H9 (cell line): ENCODE measurements at regions not wholly inside any gene's neighbourhood (a gene's known extent, or its start where the extent isn't known, plus 50 kb on each side); places are given as distances from the start of the nearest gene placed in this dataset.

Experiments used
- DNase-seq: peaks from one replicate; pipeline ENCODE4 v3.0.0-alpha.2; 2017
- H2AFZ ChIP-seq: one replicate; pipeline ENCODE4 v1.6.1; 2013; ENCODE audit warnings: mild to moderate bottlenecking, low read length, control low read depth, moderate library complexity
- H2AK5ac ChIP-seq: 2 replicates; pipeline ENCODE4 v1.6.1; 2013; ENCODE audit warnings: low read length, control low read depth, mixed read lengths; ENCODE audit not compliant: insufficient read length
- H2BK120ac ChIP-seq: one replicate; pipeline ENCODE4 v1.6.1; 2013; ENCODE audit warnings: low read depth, mild to moderate bottlenecking, low read length, control low read depth, inconsistent platforms; ENCODE audit not compliant: poor library complexity, severe bottlenecking
- H2BK12ac ChIP-seq: 2 replicates; pipeline ENCODE4 v1.6.1; 2013; ENCODE audit warnings: low read length, control low read depth, mixed read lengths, low read depth; ENCODE audit not compliant: insufficient read length
- H2BK15ac ChIP-seq: 2 replicates; pipeline ENCODE4 v1.6.1; 2013; ENCODE audit warnings: low read depth, low read length, control low read depth
- H2BK20ac ChIP-seq: one replicate; pipeline ENCODE4 v1.6.1; 2013; ENCODE audit warnings: low read depth, mild to moderate bottlenecking, low read length, control low read depth, inconsistent platforms; ENCODE audit not compliant: poor library complexity, severe bottlenecking
- H2BK5ac ChIP-seq: 2 replicates; pipeline ENCODE4 v1.6.1; 2013; ENCODE audit warnings: low read length, control low read depth, mixed read lengths; ENCODE audit not compliant: insufficient read length
- H3K14ac ChIP-seq: 2 replicates; pipeline ENCODE4 v1.6.1; 2013; ENCODE audit warnings: low read length, control low read depth; ENCODE audit not compliant: insufficient read depth
- H3K18ac ChIP-seq: 2 replicates; pipeline ENCODE4 v1.6.1; 2013; ENCODE audit warnings: low read depth, mild to moderate bottlenecking, mixed read lengths, low read length, control low read depth; ENCODE audit not compliant: insufficient read length
- H3K23ac ChIP-seq: 2 replicates; pipeline ENCODE4 v1.6.1; 2013; ENCODE audit warnings: low read length, control low read depth, mixed read lengths, low read depth; ENCODE audit not compliant: insufficient read length
- H3K23me2 ChIP-seq: 2 replicates; pipeline ENCODE4 v1.6.1; 2013; ENCODE audit warnings: low read depth, mild to moderate bottlenecking, mixed read lengths, low read length, control low read depth; ENCODE audit not compliant: insufficient read length, poor library complexity, severe bottlenecking
- H3K27ac ChIP-seq: 2 replicates; pipeline ENCODE4 v1.5.1; 2013; ENCODE audit warnings: low read length, control low read depth, mixed read lengths, low read depth; ENCODE audit not compliant: insufficient read length
- H3K27me3 ChIP-seq: 2 replicates; pipeline ENCODE4 v1.6.1; 2013; ENCODE audit warnings: low read length, control low read depth, inconsistent platforms; ENCODE audit not compliant: insufficient read depth
- H3K4ac ChIP-seq: 2 replicates; pipeline ENCODE4 v1.6.1; 2013; ENCODE audit warnings: low read depth, mild to moderate bottlenecking, control low read depth, inconsistent platforms, low read length, moderate library complexity
- H3K4me1 ChIP-seq: 2 replicates; pipeline ENCODE4 v1.6.1; 2013; ENCODE audit warnings: low read length, control low read depth, inconsistent platforms; ENCODE audit not compliant: insufficient read depth
- H3K4me2 ChIP-seq: 2 replicates; pipeline ENCODE4 v1.6.1; 2013; ENCODE audit warnings: low read length, control low read depth, mixed read lengths; ENCODE audit not compliant: insufficient read length, insufficient read depth
- H3K56ac ChIP-seq: 2 replicates; pipeline ENCODE4 v1.6.1; 2013; ENCODE audit warnings: low read depth, mild to moderate bottlenecking, mixed read lengths, low read length, control low read depth; ENCODE audit not compliant: insufficient read length
- H3K79me1 ChIP-seq: 2 replicates; pipeline ENCODE4 v1.6.1; 2013; ENCODE audit warnings: low read depth, mild to moderate bottlenecking, moderate library complexity, low read length, control low read depth, inconsistent platforms; ENCODE audit not compliant: insufficient read depth, poor library complexity, severe bottlenecking
- H3K79me2 ChIP-seq: 2 replicates; pipeline ENCODE4 v1.6.1; 2013; ENCODE audit warnings: low read length, control low read depth, inconsistent platforms; ENCODE audit not compliant: insufficient read depth
- H3K9ac ChIP-seq: 2 replicates; pipeline ENCODE4 v1.6.1; 2013; ENCODE audit warnings: low read length, control low read depth, mixed read lengths; ENCODE audit not compliant: insufficient read length; ENCODE audit errors: extremely low read depth
- H3K9me3 ChIP-seq: one replicate; pipeline ENCODE4 v1.6.1; 2013; ENCODE audit warnings: low read depth, low read length, inconsistent platforms; ENCODE audit not compliant: control insufficient read depth
- H3T11ph ChIP-seq: one replicate; pipeline ENCODE4 v1.6.1; 2013; ENCODE audit warnings: mild to moderate bottlenecking, low read length, control low read depth, inconsistent platforms
- H4K20me1 ChIP-seq: one replicate; pipeline ENCODE4 v1.6.1; 2013; ENCODE audit not compliant: control insufficient read depth, insufficient read length, insufficient read depth
- H4K5ac ChIP-seq: 2 replicates; pipeline ENCODE4 v1.6.1; 2013; ENCODE audit warnings: low read depth, mild to moderate bottlenecking, mixed read lengths, low read length, control low read depth; ENCODE audit not compliant: insufficient read length
- H4K8ac ChIP-seq: replicated peaks from 2 replicates; pipeline ENCODE4 v1.6.1; 2013; ENCODE audit warnings: low read length, control low read depth, mixed read lengths, low read depth; ENCODE audit not compliant: insufficient read length
- H4K91ac ChIP-seq: 2 replicates; pipeline ENCODE4 v1.6.1; 2013; ENCODE audit warnings: low read depth, mild to moderate bottlenecking, moderate library complexity, mixed read lengths, low read length, control low read depth; ENCODE audit not compliant: insufficient read length
- H3K27ac Mint-ChIP-seq, 3 experiments: 2 replicates in 2 of 3; 3 replicates in 1 of 3; pipeline ENCODE4 v1.8.0; 2020 to 2021; ENCODE audit warnings: mixed read lengths in 3 of 3, mild to moderate bottlenecking in 1 of 3, moderate library complexity in 1 of 3
- H3K27me3 Mint-ChIP-seq: 2 replicates; pipeline ENCODE4 v1.8.0; 2021; ENCODE audit warnings: low read depth, mild to moderate bottlenecking, moderate library complexity, mixed read lengths
- H3K36me3 Mint-ChIP-seq, 3 experiments: 2 replicates in 2 of 3; 3 replicates in 1 of 3; pipeline ENCODE4 v1.8.0; 2020 to 2021; ENCODE audit warnings: low read depth in 3 of 3, mixed read lengths in 3 of 3; ENCODE audit not compliant: insufficient read depth in 1 of 3
- H3K4me1 Mint-ChIP-seq, 2 experiments: 2 replicates each; pipeline ENCODE4 v1.8.0; 2020; ENCODE audit warnings: mixed read lengths in 2 of 2
- H3K4me3 Mint-ChIP-seq, 2 experiments: 2 replicates in 1 of 2; 3 replicates in 1 of 2; pipeline ENCODE4 v1.8.0; 2020 to 2021; ENCODE audit warnings: mild to moderate bottlenecking in 2 of 2, mixed read lengths in 2 of 2, moderate library complexity in 1 of 2
- H3K9me3 Mint-ChIP-seq, 2 experiments: 2 replicates in 1 of 2; 3 replicates in 1 of 2; pipeline ENCODE4 v1.8.0; 2020; ENCODE audit warnings: mild to moderate bottlenecking in 2 of 2, mixed read lengths in 2 of 2, moderate library complexity in 1 of 2
- CTCF ChIP-seq: fragments of 200-600 bp; sonication (generic); conservative IDR thresholded peaks from 3 replicates; pipeline ENCODE4 v1.8.0; 2021; ENCODE audit warnings: antibody characterized with exemption, mild to moderate bottlenecking
- WGBS: extraction: QIAGEN DNeasy Blood & Tissue Kit; methylation state at CpG from one replicate; pipeline ENCODE4 v1.1.7; 2013; ENCODE audit warnings: missing lambda C conversion rate, low lambda C conversion rate, mixed read lengths; ENCODE audit not compliant: insufficient read length; ENCODE audit errors: extremely low coverage; 5-methylcytosine and 5-hydroxymethylcytosine counted together

- Mint-ChIP-seq H3K36me3 (no peaks in the 10 kb centered on the region), H3K4me1 (peaks cover 4 to 11% of the 10 kb centered on the region in 2 experiments; a peak in 3 of 4 replicates), H3K27me3 (no peaks in the 10 kb centered on the region), H3K4me3 (no peak overlapping the region), H3K27ac (no peak overlapping the region), H3K9me3 (no peaks in the 10 kb centered on the region)
- no peak for TF ChIP-seq CTCF
- Histone ChIP-seq H3K23me2 (no peaks in the 10 kb centered on the region), H3K23ac (no peak overlapping the region), H2BK20ac (no peak overlapping the region), H3K56ac (no peak overlapping the region), H2BK5ac (no peak overlapping the region), H3K4ac (no peak overlapping the region), H3K14ac (no peak overlapping the region), H3K27me3 (no peaks in the 10 kb centered on the region), H3K27ac (no peak overlapping the region), H3T11ph (no peak overlapping the region), H3K4me1 (no peaks in the 10 kb centered on the region), H2BK12ac (no peak overlapping the region), H3K4me2 (no peak overlapping the region), H3K9me3 (no peaks in the 10 kb centered on the region), H3K79me1 (no peaks in the 10 kb centered on the region), H4K5ac (no peak overlapping the region), H2AFZ (no peak overlapping the region), H3K18ac (no peak overlapping the region), H4K20me1 (no peaks in the 10 kb centered on the region), H3K79me2 (no peaks in the 10 kb centered on the region), H2AK5ac (no peak overlapping the region), H4K91ac (no peak overlapping the region), H2BK120ac (no peak overlapping the region), H2BK15ac (no peak overlapping the region), H3K9ac (no peak overlapping the region), H4K8ac (no peak overlapping the region)
- no CpG with 5 or more reads among the region's 2 CpGs for WGBS
- no peak for DNase-seq
These were observed 300.6 kb upstream of the PLXNA2 start for GRCh38 chr1:208544794-208545193.
